GM21576 (cell line): ENCODE measurements at regions not wholly inside any gene's neighbourhood (a gene's known extent, or its start where the extent isn't known, plus 50 kb on each side); places are given as distances from the start of the nearest gene placed in this dataset.
A peak's percentile ranks its signal among the peaks of the same experiment; 100 is the strongest.

Experiments
- ATAC-seq: cut with Tn5 transposase; IDR thresholded peaks from one replicate; pipeline ENCODE4 v1.9.1; 2021; ENCODE audit warnings: mild to moderate bottlenecking, moderate library complexity; ENCODE audit not compliant: unreplicated experiment

- no peak for ATAC-seq
Observed at GRCh38 chr1:58006421-58007046, 540.0 kb downstream of the OMA1 start.

DNA sequence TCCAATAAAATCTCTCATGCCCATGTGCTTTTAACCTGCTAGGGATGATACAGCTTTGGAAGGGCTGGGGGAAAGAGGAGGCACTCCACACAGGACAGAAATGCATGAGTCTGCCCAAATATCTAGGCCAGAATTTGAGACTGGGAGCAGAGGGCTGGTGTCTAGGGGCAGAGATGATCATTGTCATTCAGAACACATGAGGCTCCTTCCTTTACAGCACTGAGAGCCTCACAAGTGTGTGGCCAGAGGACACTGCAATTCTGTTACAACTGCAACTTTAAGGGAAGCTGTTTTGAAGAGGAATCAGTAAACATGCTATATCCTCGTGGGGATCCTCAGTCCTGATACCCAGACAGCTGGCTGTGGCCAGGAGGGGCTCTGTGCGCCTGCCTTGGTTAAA, 541.3 kb downstream of the OMA1 start:
- no peak for ATAC-seq

DNA sequence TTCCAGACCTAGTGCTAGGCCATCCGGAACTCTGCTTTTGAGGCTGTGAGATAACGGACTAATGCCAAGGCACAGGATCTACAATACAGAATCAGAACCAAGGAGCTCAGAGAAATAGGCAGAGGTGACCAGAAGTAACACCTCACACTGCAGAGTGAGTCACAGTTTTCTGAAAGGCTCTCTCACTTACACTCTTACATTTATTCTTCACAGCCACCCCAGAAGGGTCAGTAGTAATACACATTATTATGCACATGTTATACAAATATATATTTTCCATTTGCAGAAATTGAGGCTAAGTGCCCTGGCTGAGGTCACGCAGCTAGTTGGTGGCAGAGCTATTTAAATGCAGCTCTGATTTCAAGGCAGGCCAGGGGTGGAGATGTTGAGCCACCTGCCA, 542.5 kb downstream of the OMA1 start:
- ATAC-seq = no peak

- ATAC-seq = no peak
Observed at GRCh38 chr1:58003059-58003458, 543.5 kb downstream of the OMA1 start.

- ATAC-seq = no peak
Observed at GRCh38 chr1:58000821-58001220, 545.7 kb downstream of the OMA1 start.

- no peak for ATAC-seq
Observed at GRCh38 chr1:58000116-58000515, 546.4 kb downstream of the OMA1 start.

- no peak for ATAC-seq
Observed at GRCh38 chr1:57996400-57996799, 550.1 kb downstream of the OMA1 start.

DNA sequence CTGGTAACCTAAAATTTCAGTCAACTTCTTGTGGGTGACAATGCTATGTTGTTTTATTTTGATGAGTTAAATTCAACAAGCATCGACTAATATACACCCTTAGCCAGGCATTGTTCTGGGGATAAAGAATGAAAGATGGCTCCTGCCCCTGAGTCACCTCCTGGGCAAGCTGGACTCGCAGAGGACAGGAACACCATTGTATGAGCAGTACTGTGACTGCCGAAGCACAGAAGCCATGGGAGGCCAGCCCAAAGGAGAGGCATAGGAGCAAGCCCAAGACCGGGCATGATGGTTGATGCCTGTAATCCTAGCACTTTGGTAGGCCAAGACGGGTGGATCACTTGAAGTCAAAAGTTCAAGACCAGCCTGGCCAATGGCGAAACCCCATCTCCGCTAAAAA, 555.2 kb downstream of the OMA1 start:
- ATAC-seq = no peak

GRCh38 chr1:57989877-57990276, 556.6 kb downstream of the OMA1 start:
- ATAC-seq = no peak

DNA sequence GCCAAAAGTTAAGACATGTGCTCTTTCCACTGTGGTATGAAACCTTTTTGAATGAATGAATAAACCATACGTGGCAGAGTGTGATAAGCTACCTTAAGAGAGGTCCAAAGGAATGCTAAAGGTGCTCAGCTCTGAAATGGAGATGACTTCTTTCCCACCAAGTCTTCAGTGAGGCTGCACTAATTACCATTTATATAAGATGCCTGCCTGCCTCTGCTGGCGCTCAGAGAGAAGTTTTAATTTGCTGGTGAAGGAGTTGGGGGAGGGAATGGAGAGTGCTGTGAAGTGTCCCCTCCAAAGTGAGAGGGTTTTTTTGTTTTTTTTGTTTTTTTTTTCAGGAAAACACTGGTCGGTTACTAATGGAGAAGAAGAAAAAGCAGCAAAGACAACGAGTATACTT, 559.0 kb downstream of the OMA1 start:
- ATAC-seq = no peak

GRCh38 chr1:57986432-57986831, 560.1 kb downstream of the OMA1 start:
- peak; percentile 96 for ATAC-seq

- no peak for ATAC-seq
Observed at GRCh38 chr1:57984277-57984676, 560.4 kb upstream of the DAB1 start.

GRCh38 chr1:57983441-57983840, 559.6 kb upstream of the DAB1 start:
- no peak for ATAC-seq

DNA sequence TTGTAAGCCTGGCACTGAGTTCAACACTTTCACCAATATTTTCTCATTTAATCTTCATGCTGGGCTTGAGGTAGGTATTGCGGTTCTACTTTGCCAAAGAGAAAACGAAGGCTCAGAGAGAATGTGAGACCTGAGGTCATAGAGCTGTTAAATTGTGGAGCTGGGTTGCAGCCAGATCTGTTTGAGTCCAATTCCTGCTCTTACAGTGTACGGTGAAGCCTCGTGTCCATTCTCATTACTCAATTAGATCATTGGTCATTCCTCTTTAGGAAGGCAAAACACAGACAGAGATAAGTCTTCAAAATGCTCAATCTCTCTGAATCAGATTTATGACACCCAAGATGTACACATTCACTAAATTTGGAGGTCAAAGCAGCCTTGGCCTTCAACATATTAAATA, 559.0 kb upstream of the DAB1 start:
- no peak for ATAC-seq

- ATAC-seq = no peak
Observed at GRCh38 chr1:57976216-57976615, 552.4 kb upstream of the DAB1 start.

DNA sequence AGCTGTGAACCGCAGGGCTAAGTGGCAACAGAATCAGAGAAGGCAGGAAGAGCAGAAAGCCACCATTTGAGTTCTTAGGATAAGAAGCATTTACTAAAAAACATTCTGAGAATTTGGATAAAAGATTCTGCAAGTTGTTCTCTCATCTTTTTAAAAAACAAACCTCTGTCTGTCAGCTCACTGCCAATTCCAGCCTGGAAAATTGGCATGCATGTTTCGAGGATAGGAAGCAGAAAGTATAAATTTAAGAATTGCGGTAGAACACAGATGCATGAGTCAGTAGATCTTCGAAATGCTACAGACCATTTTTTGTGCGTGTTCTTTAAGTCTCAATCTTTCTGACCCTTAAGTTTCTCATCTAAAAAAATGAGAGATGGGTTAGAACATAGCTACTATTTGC, 544.5 kb upstream of the DAB1 start:
- no peak for ATAC-seq

DNA sequence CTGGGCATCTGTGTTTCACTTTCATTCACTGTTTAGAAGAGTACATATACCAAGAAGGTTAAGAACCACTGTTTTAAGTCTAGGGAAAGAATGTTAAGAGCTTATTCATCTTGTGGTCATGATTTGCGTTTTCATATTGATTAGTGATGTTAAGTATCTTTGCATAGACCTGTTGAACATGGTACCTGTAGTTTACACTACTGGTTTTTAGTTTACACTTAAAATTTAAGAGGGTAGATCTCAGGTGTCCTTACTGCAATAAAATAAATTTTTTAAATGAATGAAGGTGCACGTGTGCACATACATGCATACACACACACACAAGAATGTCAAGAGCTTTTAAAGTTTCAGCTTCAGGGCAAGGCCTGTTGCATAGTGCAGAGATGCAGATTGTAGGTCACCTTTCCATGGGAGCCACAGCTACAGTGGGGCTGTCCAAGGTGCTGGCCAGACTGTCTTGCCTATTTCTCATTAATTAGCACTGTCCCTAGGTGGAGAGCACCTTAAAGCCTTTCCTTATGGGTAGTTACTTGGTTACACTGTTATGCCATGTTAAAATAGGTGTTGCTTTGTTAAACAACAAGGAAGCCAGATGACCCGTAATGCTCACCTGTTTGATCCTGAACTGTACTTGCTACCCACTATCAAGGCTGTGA, 543.0 kb upstream of the DAB1 start:
- no peak for ATAC-seq

- no peak for ATAC-seq
Observed at GRCh38 chr1:57966340-57966739, 542.5 kb upstream of the DAB1 start.

DNA sequence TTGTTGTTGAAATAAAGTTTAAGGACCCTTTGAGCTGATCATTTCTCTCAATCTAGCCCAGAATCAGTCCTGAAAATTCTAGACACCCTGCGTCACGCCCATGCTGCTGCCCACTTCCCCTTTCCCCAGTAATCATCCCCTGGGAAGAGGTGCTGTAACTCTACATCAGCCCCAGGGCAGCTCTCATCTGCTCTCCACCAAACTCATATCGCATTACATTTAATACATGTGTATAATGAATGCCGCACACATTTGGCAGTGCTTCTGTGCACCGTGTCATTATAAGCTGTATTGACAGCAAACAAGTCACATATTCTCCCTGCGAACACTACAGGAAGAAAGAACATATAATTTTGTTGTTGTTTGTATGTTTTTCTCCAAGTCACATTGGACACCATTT, 539.7 kb upstream of the DAB1 start:
- ATAC-seq = no peak

- no peak for ATAC-seq
Observed at GRCh38 chr1:57959531-57960241, 535.8 kb upstream of the DAB1 start.

DNA sequence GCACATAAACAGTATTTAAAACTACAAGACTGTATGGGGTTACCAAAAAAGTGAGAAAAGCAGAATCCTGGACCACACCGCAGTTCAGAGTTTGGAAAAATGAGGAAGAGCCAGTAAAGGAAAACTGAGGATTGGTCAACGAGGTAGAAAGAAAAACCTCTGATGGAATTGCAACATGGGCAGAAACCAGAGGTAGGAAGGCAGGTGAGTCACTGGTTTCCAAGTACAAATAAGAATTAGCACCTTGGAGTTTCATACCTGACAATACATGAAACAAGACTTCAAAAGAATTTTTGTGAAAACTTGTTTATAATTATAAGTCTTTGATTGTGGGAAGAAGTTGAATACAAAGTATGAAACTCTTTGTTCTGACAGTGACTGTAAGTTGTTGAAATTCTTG, 533.7 kb upstream of the DAB1 start:
- no peak for ATAC-seq

DNA sequence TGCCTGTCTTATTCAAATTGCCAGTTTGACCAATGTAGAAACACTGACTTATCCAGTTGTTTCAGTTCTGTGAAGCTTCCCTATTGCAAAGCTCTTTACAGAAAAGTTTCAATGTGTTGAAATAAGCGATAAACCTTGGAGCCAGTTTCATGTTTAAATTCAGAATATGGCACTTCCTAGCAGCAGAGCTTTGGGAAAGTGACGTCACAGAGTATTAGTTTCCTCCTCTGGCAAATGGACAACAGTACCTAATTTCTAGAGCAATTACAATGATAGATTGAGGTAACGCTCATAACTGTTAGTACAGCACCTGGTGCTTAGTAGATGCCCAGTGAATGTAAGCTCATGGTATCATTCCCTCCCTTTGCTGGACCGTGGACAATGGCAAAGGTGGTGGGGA, 527.5 kb upstream of the DAB1 start:
- ATAC-seq = no peak
